Esophagus squamous epithelium (tissue), 4 donors: ENCODE measurements at regions not wholly inside any gene's neighbourhood (a gene's known extent, or its start where the extent isn't known, plus 50 kb on each side); places are given as distances from the start of the nearest gene placed in this dataset.

Experiments used
- CTCF ChIP-seq, 6 experiments: fragments of 450-650 bp in 4 of 6; fragments of 200-600 bp in 2 of 6; sonication (generic) in 2 of 6; IDR thresholded peaks; one replicate each; pipeline ENCODE4 v1.5.1; 2016 to 2019; ENCODE audit warnings: antibody characterized with exemption in 6 of 6, mild to moderate bottlenecking in 4 of 6, moderate library complexity in 4 of 6
- POLR2A ChIP-seq, 4 donors: fragments of 450-650 bp; IDR thresholded peaks; one replicate each; pipeline ENCODE4 v1.6.1; 2017; ENCODE audit warnings: antibody characterized with exemption in 4 of 4, mild to moderate bottlenecking in 4 of 4, moderate library complexity in 3 of 4

- TF ChIP-seq CTCF (IDR thresholded peaks at IDR 0.05): no peak
- no peak for TF ChIP-seq POLR2A (IDR thresholded peaks at IDR 0.05)
Observed at GRCh38 chr14:101456246-101457175, 104.8 kb upstream of the DIO3 start.
